ENCODE measurements at regions not wholly inside any gene's neighbourhood (a gene's known extent, or its start where the extent isn't known, plus 50 kb on each side); places are given as distances from the start of the nearest gene placed in this dataset.

GRCh38 chr12:131536337-131536736, 174.6 kb upstream of the SFSWAP start:
- Histone ChIP-seq H3K9me3 (ENCODE audit: low read depth, low read length, poor library complexity, severe bottlenecking) (no peaks in the 10 kb centered on the region), H3K4me1 (ENCODE audit: insufficient read depth, low read length, poor library complexity, severe bottlenecking) (no peaks in the 10 kb centered on the region), H3K27ac (ENCODE audit: low read depth, low read length, poor library complexity, severe bottlenecking) (no peak overlapping the region), H3K27me3 (replicated peaks; ENCODE audit: insufficient read depth, low read depth, low read length, poor library complexity) (peaks cover 16% of the 10 kb centered on the region), H3K4me3 (ENCODE audit: low read depth, low read length, poor library complexity, severe bottlenecking) (no peak overlapping the region), H3K36me3 (ENCODE audit: insufficient read depth, low read length, poor library complexity, severe bottlenecking) (no peaks in the 10 kb centered on the region)
- ChIA-PET CTCF (no interaction called here), POLR2A (ENCODE audit: low non-redundant PET) (no interaction called here)
- no peak for DNase-seq (ENCODE audit: low spot score)
- intact Hi-C loops (cut with micrococcal nuclease; ENCODE audit: unreplicated experiment), result no loop called here
- TF ChIP-seq CTCF (conservative IDR thresholded peaks at IDR 0.05; ENCODE audit: low read depth, low read length) (no peak), EZH2 (IDR thresholded peaks at IDR 0.05; ENCODE audit: borderline replicate concordance, low read depth, low read length, poor library complexity, severe bottlenecking) (no peak)
- no TSS peak for BruUV-seq (replicated peaks)

- peaks cover 12% of the 10 kb centered on the region for H3K27me3 ChIP-seq (replicated peaks; ENCODE audit: insufficient read depth, low read depth, low read length, poor library complexity)
- intact Hi-C loops (cut with micrococcal nuclease; ENCODE audit: unreplicated experiment), result no loop called here
- no peak overlapping the region for H3K4me3 ChIP-seq (ENCODE audit: low read depth, low read length, poor library complexity, severe bottlenecking)
- no peak for TF ChIP-seq EZH2 (IDR thresholded peaks at IDR 0.05; ENCODE audit: borderline replicate concordance, low read depth, low read length, poor library complexity, severe bottlenecking)
- no peak for TF ChIP-seq CTCF (conservative IDR thresholded peaks at IDR 0.05; ENCODE audit: low read depth, low read length)
- BruUV-seq (replicated peaks), result no TSS peak
- DNase-seq (ENCODE audit: low spot score), result no peak
- no peak overlapping the region for H3K27ac ChIP-seq (ENCODE audit: low read depth, low read length, poor library complexity, severe bottlenecking)
- H3K9me3 ChIP-seq (ENCODE audit: low read depth, low read length, poor library complexity, severe bottlenecking), result no peaks in the 10 kb centered on the region
- POLR2A ChIA-PET (ENCODE audit: low non-redundant PET), result no interaction called here
- no peaks in the 10 kb centered on the region for H3K36me3 ChIP-seq (ENCODE audit: insufficient read depth, low read length, poor library complexity, severe bottlenecking)
- H3K4me1 ChIP-seq (ENCODE audit: insufficient read depth, low read length, poor library complexity, severe bottlenecking), result no peaks in the 10 kb centered on the region
- CTCF ChIA-PET, result no interaction called here
These were observed 174.1 kb upstream of the SFSWAP start for GRCh38 chr12:131536766-131537165.

- Histone ChIP-seq H3K4me1 (ENCODE audit: insufficient read depth, low read length, poor library complexity, severe bottlenecking) (no peaks in the 10 kb centered on the region), H3K4me3 (ENCODE audit: low read depth, low read length, poor library complexity, severe bottlenecking) (no peak overlapping the region), H3K27ac (ENCODE audit: low read depth, low read length, poor library complexity, severe bottlenecking) (no peak overlapping the region), H3K9me3 (ENCODE audit: low read depth, low read length, poor library complexity, severe bottlenecking) (no peaks in the 10 kb centered on the region), H3K27me3 (replicated peaks; ENCODE audit: insufficient read depth, low read depth, low read length, poor library complexity) (peaks cover 6% of the 10 kb centered on the region), H3K36me3 (ENCODE audit: insufficient read depth, low read length, poor library complexity, severe bottlenecking) (no peaks in the 10 kb centered on the region)
- ChIA-PET POLR2A (ENCODE audit: low non-redundant PET) (no interaction called here), CTCF (no interaction called here)
- no peak for DNase-seq (ENCODE audit: low spot score)
- TF ChIP-seq EZH2 (IDR thresholded peaks at IDR 0.05; ENCODE audit: borderline replicate concordance, low read depth, low read length, poor library complexity, severe bottlenecking) (no peak), CTCF (conservative IDR thresholded peaks at IDR 0.05; ENCODE audit: low read depth, low read length) (no peak)
- intact Hi-C loops (cut with micrococcal nuclease; ENCODE audit: unreplicated experiment), result no loop called here
- BruUV-seq (replicated peaks), result no TSS peak
These were observed 173.5 kb upstream of the SFSWAP start for GRCh38 chr12:131537267-131537958.
